Esophagus muscularis mucosa (tissue), 3 donors: ENCODE measurements at regions not wholly inside any gene's neighbourhood (a gene's known extent, or its start where the extent isn't known, plus 50 kb on each side); places are given as distances from the start of the nearest gene placed in this dataset.

Source experiments
- CTCF ChIP-seq, 3 experiments: fragments of 200-600 bp in 2 of 3; fragments of 450-650 bp in 1 of 3; sonication (generic) in 2 of 3; IDR thresholded peaks; one replicate each; pipeline ENCODE4 v1.5.1; 2017 to 2019; ENCODE audit warnings: antibody characterized with exemption in 3 of 3, mild to moderate bottlenecking in 2 of 3, moderate library complexity in 1 of 3
- POLR2A ChIP-seq: fragments of 450-650 bp; IDR thresholded peaks from one replicate; pipeline ENCODE4 v1.6.1; 2017; ENCODE audit warnings: antibody characterized with exemption, moderate library complexity, mild to moderate bottlenecking, low read depth
- POLR2AphosphoS5 ChIP-seq, 2 donors: sonication (generic); formaldehyde crosslinking; IDR thresholded peaks; one replicate each; pipeline ENCODE4 v1.6.1; 2017; ENCODE audit warnings: antibody characterized with exemption in 2 of 2

DNA sequence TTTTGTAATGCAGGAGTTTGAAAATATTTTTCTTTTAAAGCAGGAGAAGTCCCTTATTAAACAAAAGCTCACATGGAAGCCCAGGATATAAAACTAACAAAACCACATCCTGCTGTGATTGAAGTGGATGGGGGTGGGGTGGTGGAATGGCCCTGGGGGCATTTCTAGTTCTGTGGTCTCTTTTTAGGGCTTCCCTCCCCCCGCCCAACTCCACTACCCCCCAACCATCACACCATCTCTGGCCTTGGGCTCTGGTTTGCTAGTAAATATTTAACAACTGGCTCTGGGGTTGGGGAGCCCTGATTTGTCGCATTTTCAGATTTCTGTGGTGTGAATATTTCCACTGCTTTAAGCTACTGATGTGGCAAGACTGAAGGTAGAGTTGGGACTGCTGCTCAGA is 279.6 kb upstream of the PLET1 start:
- TF ChIP-seq POLR2AphosphoS5 (IDR thresholded peaks at IDR 0.05) (no peak), POLR2A (no peak), CTCF (IDR thresholded peaks at IDR 0.05) (no peak)
